ENCODE measurements at regions not wholly inside any gene's neighbourhood (a gene's known extent, or its start where the extent isn't known, plus 50 kb on each side); places are given as distances from the start of the nearest gene placed in this dataset.

- TF ChIP-seq POLR2G (IDR thresholded peaks at IDR 0.05; ENCODE audit: low read depth, low read length) (no peak), NFYB (IDR thresholded peaks at IDR 0.05; ENCODE audit: extremely low read depth, insufficient read length) (no peak), SP1 (CRISPR knock-in tag; IDR thresholded peaks at IDR 0.05) (no peak), EZH2 (IDR thresholded peaks at IDR 0.05; ENCODE audit: borderline replicate concordance, low read depth, low read length) (no peak), SAFB2 (IDR thresholded peaks at IDR 0.05; ENCODE audit: borderline replicate concordance, low read depth, low read length, severe bottlenecking) (no peak), THRB (CRISPR knock-in tag; conservative IDR thresholded peaks at IDR 0.05) (no peak), HSF4 (CRISPR knock-in tag; IDR thresholded peaks at IDR 0.05; ENCODE audit: borderline replicate concordance) (no peak), EP300 (IDR thresholded peaks at IDR 0.05; ENCODE audit: low read length) (no peak), EGR1 (conservative IDR thresholded peaks at IDR 0.05) (no peak), ATF2 (CRISPR knock-in tag; IDR thresholded peaks at IDR 0.05) (no peak), ETS2 (tag; IDR thresholded peaks at IDR 0.05; ENCODE audit: borderline replicate concordance, poor library complexity, severe bottlenecking) (no peak), ZNF511 (CRISPR knock-in tag; IDR thresholded peaks at IDR 0.05) (no peak)
These were observed 611.3 kb downstream of the MED13L start for GRCh38 chr12:115666168-115666567.

All from K562 (cell line).